Keratinocyte (primary cell): ENCODE measurements at regions not wholly inside any gene's neighbourhood (a gene's known extent, or its start where the extent isn't known, plus 50 kb on each side); places are given as distances from the start of the nearest gene placed in this dataset.

ENCODE experiments used
- DNase-seq: peaks from one replicate; pipeline ENCODE4 v3.0.0-alpha.2; 2011; ENCODE audit warnings: low read depth, missing footprints, low spot score
- FAIRE-seq: peaks from 2 replicates; lab custom pipeline; 2011; peaks lifted over from hg19 to GRCh38; lab: Jason Lieb, UNC
- H2AFZ ChIP-seq: 2 replicates; pipeline ENCODE4 v1.6.0; 2012; ENCODE audit warnings: low read length, control low read depth, inconsistent platforms; ENCODE audit not compliant: control insufficient read depth
- H3K27ac ChIP-seq: 2 replicates; pipeline ENCODE4 v1.5.1; 2011; ENCODE audit warnings: low read length; ENCODE audit not compliant: control insufficient read depth, insufficient read depth
- H3K27me3 ChIP-seq: 3 replicates; pipeline ENCODE4 v1.6.0; 2011; ENCODE audit warnings: low read length; ENCODE audit not compliant: control insufficient read depth, insufficient read depth; ENCODE audit errors: extremely low read depth
- H3K36me3 ChIP-seq, 2 experiments: 2 replicates in 1 of 2; 3 replicates in 1 of 2; pipeline ENCODE4 v1.5.1; 2011; ENCODE audit warnings: low read length in 2 of 2, mild to moderate bottlenecking in 1 of 2; ENCODE audit not compliant: control insufficient read depth in 2 of 2, insufficient read depth in 2 of 2; ENCODE audit errors: extremely low read depth in 1 of 2
- H3K4me1 ChIP-seq: 3 replicates; pipeline ENCODE4 v1.5.1; 2011; ENCODE audit warnings: low read length; ENCODE audit not compliant: control insufficient read depth, insufficient read depth; ENCODE audit errors: extremely low read depth
- H3K4me2 ChIP-seq: 3 replicates; pipeline ENCODE4 v1.6.0; 2011; ENCODE audit warnings: low read depth, low read length; ENCODE audit not compliant: control insufficient read depth, insufficient read depth; ENCODE audit errors: extremely low read depth
- H3K4me3 ChIP-seq, 3 experiments: fragments of 200-600 bp in 1 of 3; sonication (generic) in 1 of 3; 2 replicates in 2 of 3; 3 replicates in 1 of 3; pipeline ENCODE4 v1.5.1; 2011 to 2016; ENCODE audit warnings: low read length in 3 of 3, mild to moderate bottlenecking in 3 of 3, control low read depth in 2 of 3, inconsistent platforms in 1 of 3, low read depth in 1 of 3, mixed read lengths in 1 of 3, mixed run types in 1 of 3, moderate library complexity in 1 of 3; ENCODE audit not compliant: control insufficient read depth in 2 of 3, insufficient read depth in 2 of 3; ENCODE audit errors: extremely low read depth in 1 of 3
- H3K79me2 ChIP-seq: 2 replicates; pipeline ENCODE4 v1.6.0; 2012; ENCODE audit warnings: low read length; ENCODE audit not compliant: control insufficient read depth, insufficient read depth
- H3K9ac ChIP-seq: 3 replicates; pipeline ENCODE4 v1.6.0; 2011; ENCODE audit warnings: low read length; ENCODE audit not compliant: control insufficient read depth, insufficient read depth; ENCODE audit errors: extremely low read depth
- H3K9me1 ChIP-seq: 3 replicates; pipeline ENCODE4 v1.6.0; 2011; ENCODE audit warnings: low read length; ENCODE audit not compliant: control insufficient read depth, insufficient read depth; ENCODE audit errors: extremely low read depth
- H3K9me3 ChIP-seq: 2 replicates; pipeline ENCODE4 v1.5.1; 2012; ENCODE audit warnings: low read depth, low read length; ENCODE audit not compliant: control insufficient read depth
- H4K20me1 ChIP-seq: 3 replicates; pipeline ENCODE4 v1.6.0; 2011; ENCODE audit warnings: low read length; ENCODE audit not compliant: control insufficient read depth, insufficient read depth; ENCODE audit errors: extremely low read depth
- EZH2 ChIP-seq: IDR thresholded peaks from one replicate; pipeline ENCODE4 v1.6.1; 2012; ENCODE audit warnings: inconsistent platforms, mild to moderate bottlenecking, low read length, moderate library complexity
- dilution Hi-C: fragments of 300-500 bp; cut with MboI; formaldehyde crosslinking; loops from one replicate; pipeline ENCODE4 v1.7.0; 2020; ENCODE audit warnings: low sequenced_read_pairs; ENCODE audit not compliant: extremely low pct_ligation_motif_present
- TF ChIP-seq, protein P1 (sequence below), 3 experiments: IDR thresholded peaks in 1 of 3; conservative IDR thresholded peaks in 1 of 3; optimal IDR thresholded peaks in 1 of 3; 2 replicates in 2 of 3; 3 replicates in 1 of 3; pipeline versions ENCODE3 to v1.5.1; 2011; ENCODE audit warnings: low read length in 3 of 3, mild to moderate bottlenecking in 3 of 3, moderate library complexity in 2 of 3, control low read depth in 1 of 3, inconsistent platforms in 1 of 3; ENCODE audit not compliant: insufficient read depth in 2 of 3; ENCODE audit errors: extremely low read depth in 1 of 3

DNA sequence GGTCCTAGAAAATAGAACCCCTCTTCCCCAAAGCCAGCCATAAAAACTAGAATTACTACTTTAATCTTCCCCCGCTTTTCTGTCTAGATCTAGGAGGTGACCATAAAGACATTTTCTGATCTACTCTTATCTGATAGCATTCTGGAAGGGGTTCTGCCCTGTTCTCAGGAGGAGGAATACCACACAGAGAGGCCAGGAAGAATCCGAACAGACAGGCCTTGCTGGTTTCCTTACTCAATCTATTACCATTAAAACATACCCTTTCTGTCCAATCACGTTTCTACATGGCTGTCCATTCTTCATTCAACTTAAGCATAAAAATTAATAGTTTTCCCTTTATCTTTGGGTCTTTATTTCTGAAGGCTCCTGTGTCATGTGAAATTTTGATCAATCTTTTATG, 198.7 kb downstream of the GPAT3 start:
- Histone ChIP-seq H3K79me2 (no peaks in the 10 kb centered on the region), H3K27ac (no peak overlapping the region), H3K4me3 (no peak overlapping the region), H3K4me1 (no peaks in the 10 kb centered on the region), H3K36me3 (no peaks in the 10 kb centered on the region), H3K9me3 (no peaks in the 10 kb centered on the region), H3K27me3 (no peaks in the 10 kb centered on the region), H3K9ac (no peak overlapping the region), H3K4me2 (no peak overlapping the region), H2AFZ (no peak overlapping the region), H3K9me1 (no peaks in the 10 kb centered on the region), H4K20me1 (no peaks in the 10 kb centered on the region)
- no peak for FAIRE-seq
- TF ChIP-seq, protein P1, sequence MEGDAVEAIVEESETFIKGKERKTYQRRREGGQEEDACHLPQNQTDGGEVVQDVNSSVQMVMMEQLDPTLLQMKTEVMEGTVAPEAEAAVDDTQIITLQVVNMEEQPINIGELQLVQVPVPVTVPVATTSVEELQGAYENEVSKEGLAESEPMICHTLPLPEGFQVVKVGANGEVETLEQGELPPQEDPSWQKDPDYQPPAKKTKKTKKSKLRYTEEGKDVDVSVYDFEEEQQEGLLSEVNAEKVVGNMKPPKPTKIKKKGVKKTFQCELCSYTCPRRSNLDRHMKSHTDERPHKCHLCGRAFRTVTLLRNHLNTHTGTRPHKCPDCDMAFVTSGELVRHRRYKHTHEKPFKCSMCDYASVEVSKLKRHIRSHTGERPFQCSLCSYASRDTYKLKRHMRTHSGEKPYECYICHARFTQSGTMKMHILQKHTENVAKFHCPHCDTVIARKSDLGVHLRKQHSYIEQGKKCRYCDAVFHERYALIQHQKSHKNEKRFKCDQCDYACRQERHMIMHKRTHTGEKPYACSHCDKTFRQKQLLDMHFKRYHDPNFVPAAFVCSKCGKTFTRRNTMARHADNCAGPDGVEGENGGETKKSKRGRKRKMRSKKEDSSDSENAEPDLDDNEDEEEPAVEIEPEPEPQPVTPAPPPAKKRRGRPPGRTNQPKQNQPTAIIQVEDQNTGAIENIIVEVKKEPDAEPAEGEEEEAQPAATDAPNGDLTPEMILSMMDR (optimal IDR thresholded peaks at IDR 0.05 in 1 of 3, IDR thresholded peaks at IDR 0.05 in 1 of 3, conservative IDR thresholded peaks at IDR 0.05 in 1 of 3; ENCODE audit: extremely low read depth in 1 of 3, insufficient read depth in 2 of 3, low read length in 3 of 3), result no peak
- TF ChIP-seq EZH2, result no peak
- dilution Hi-C loops, result no loop called here
- DNase-seq, result no peak

DNA sequence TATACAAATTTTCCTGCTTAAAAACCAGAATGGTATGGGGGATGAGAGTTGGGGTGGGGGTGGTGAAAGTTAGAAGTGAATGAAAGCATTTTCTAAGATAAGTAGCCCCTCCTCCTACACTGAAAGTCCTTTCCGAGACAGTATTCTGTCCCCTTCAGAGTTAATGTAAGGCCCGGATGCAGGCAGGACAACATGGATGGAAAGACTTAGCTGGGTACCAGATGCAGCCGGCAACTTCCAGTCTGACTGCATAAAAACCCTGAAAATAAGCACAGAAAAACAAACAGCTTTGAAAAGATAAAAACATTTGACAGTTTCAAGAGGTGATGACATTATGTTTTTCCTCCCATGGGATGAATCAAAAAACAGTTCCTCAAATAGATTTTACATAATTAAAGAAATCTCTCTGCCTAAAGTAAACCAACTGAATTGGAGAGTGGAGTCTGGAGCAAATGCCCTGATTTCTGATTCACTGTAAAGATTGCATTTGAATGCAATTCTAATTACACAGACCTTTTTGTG, 196.3 kb downstream of the GPAT3 start:
- TF ChIP-seq, protein P1 (optimal IDR thresholded peaks at IDR 0.05 in 1 of 3, IDR thresholded peaks at IDR 0.05 in 1 of 3, conservative IDR thresholded peaks at IDR 0.05 in 1 of 3; ENCODE audit: extremely low read depth in 1 of 3, insufficient read depth in 2 of 3, low read length in 3 of 3), result no peak
- no peak for TF ChIP-seq EZH2
- no peak overlapping the region for H3K4me3 ChIP-seq
- H2AFZ ChIP-seq, result no peak overlapping the region
- no peak overlapping the region for H3K4me2 ChIP-seq
- FAIRE-seq (no peak), DNase-seq (no peak)
- H4K20me1 ChIP-seq, result no peaks in the 10 kb centered on the region
- no peak overlapping the region for H3K9ac ChIP-seq
- no peaks in the 10 kb centered on the region for H3K4me1 ChIP-seq
- H3K9me1 ChIP-seq, result no peaks in the 10 kb centered on the region
- no peaks in the 10 kb centered on the region for H3K9me3 ChIP-seq
- dilution Hi-C loops, result no loop called here
- no peaks in the 10 kb centered on the region for H3K79me2 ChIP-seq
- H3K27me3 ChIP-seq, result no peaks in the 10 kb centered on the region
- no peaks in the 10 kb centered on the region for H3K36me3 ChIP-seq
- H3K27ac ChIP-seq, result no peak overlapping the region
